Esophagus muscularis mucosa (tissue), 3 donors: ENCODE measurements at regions not wholly inside any gene's neighbourhood (a gene's known extent, or its start where the extent isn't known, plus 50 kb on each side); places are given as distances from the start of the nearest gene placed in this dataset.

ENCODE experiments used
- POLR2A ChIP-seq: fragments of 450-650 bp; IDR thresholded peaks from one replicate; pipeline ENCODE4 v1.6.1; 2017; ENCODE audit warnings: antibody characterized with exemption, moderate library complexity, mild to moderate bottlenecking, low read depth
- POLR2AphosphoS5 ChIP-seq, 2 donors: sonication (generic); formaldehyde crosslinking; IDR thresholded peaks; one replicate each; pipeline ENCODE4 v1.6.1; 2017; ENCODE audit warnings: antibody characterized with exemption in 2 of 2
- TF ChIP-seq, protein P1 (sequence below), 3 experiments: fragments of 200-600 bp in 2 of 3; fragments of 450-650 bp in 1 of 3; sonication (generic) in 2 of 3; IDR thresholded peaks; one replicate each; pipeline ENCODE4 v1.5.1; 2017 to 2019; ENCODE audit warnings: antibody characterized with exemption in 3 of 3, mild to moderate bottlenecking in 2 of 3, moderate library complexity in 1 of 3

DNA sequence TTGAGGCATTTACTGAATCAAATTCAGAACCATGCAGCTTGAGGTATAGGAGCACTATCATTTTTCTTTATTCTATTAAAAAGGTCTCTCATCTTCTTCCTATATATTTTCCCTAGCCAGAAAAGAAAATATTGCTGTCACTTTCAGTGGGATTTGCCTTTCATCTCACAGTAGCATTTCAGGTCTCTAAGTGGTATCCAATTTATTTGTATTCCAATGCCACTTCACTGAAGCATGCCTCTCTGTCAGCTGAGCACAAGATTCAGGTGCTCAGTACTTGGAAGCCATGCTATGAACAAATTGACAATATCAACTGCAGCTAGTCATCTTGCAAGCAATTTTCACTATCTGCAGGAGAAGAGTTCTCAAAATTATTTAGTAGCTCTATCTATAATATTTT, 457.2 kb upstream of the SLC39A10 start:
- TF ChIP-seq, protein P1, sequence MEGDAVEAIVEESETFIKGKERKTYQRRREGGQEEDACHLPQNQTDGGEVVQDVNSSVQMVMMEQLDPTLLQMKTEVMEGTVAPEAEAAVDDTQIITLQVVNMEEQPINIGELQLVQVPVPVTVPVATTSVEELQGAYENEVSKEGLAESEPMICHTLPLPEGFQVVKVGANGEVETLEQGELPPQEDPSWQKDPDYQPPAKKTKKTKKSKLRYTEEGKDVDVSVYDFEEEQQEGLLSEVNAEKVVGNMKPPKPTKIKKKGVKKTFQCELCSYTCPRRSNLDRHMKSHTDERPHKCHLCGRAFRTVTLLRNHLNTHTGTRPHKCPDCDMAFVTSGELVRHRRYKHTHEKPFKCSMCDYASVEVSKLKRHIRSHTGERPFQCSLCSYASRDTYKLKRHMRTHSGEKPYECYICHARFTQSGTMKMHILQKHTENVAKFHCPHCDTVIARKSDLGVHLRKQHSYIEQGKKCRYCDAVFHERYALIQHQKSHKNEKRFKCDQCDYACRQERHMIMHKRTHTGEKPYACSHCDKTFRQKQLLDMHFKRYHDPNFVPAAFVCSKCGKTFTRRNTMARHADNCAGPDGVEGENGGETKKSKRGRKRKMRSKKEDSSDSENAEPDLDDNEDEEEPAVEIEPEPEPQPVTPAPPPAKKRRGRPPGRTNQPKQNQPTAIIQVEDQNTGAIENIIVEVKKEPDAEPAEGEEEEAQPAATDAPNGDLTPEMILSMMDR (IDR thresholded peaks at IDR 0.05), result no peak
- TF ChIP-seq POLR2A, result no peak
- TF ChIP-seq POLR2AphosphoS5 (IDR thresholded peaks at IDR 0.05), result no peak
